SK-N-SH treated with all-trans-retinoic acid at 6 μM for 48 hours (cell line): ENCODE measurements at regions not wholly inside any gene's neighbourhood (a gene's known extent, or its start where the extent isn't known, plus 50 kb on each side); places are given as distances from the start of the nearest gene placed in this dataset.

ENCODE experiments used
- CREB5 ChIP-seq: fragments of 250-450 bp; sonication (Bioruptor Pico); IDR thresholded peaks from 2 replicates; pipeline ENCODE4 v1.5.1; 2020; ENCODE audit warnings: low read depth, mild to moderate bottlenecking, moderate library complexity
- TF ChIP-seq, protein P1 (sequence below): fragments of 250-450 bp; sonication (Bioruptor Pico); IDR thresholded peaks from 2 replicates; pipeline ENCODE4 v1.8.0; 2020; ENCODE audit warnings: mild to moderate bottlenecking, moderate library complexity, borderline replicate concordance
- TF ChIP-seq, protein P2 (sequence below): fragments of 250-450 bp; sonication (Bioruptor Pico); IDR thresholded peaks from 2 replicates; pipeline ENCODE4 v1.5.0; 2020; ENCODE audit warnings: mild to moderate bottlenecking, moderate library complexity

DNA sequence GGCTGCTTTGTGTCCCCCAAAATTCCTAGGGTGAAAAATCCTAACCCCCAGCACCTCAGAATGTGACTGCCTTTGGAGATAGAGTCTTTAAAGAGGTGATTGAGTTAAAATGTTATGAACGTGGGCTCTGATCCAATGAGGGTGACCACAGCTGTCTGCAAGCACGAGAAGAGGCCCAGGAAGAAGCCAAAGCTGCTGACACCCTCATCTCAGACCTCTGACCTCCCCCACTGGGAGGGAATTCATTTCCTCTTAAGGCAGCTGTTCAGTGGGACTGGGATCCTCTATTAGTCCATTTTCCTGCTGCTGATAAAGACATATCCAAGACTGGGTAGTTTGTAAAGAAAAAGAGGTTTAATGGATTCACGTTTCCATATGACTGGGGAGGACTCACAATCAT, 544.4 kb downstream of the DCDC2C start:
- TF ChIP-seq CREB5 (CRISPR knock-in tag): no peak
- TF ChIP-seq, protein P1, sequence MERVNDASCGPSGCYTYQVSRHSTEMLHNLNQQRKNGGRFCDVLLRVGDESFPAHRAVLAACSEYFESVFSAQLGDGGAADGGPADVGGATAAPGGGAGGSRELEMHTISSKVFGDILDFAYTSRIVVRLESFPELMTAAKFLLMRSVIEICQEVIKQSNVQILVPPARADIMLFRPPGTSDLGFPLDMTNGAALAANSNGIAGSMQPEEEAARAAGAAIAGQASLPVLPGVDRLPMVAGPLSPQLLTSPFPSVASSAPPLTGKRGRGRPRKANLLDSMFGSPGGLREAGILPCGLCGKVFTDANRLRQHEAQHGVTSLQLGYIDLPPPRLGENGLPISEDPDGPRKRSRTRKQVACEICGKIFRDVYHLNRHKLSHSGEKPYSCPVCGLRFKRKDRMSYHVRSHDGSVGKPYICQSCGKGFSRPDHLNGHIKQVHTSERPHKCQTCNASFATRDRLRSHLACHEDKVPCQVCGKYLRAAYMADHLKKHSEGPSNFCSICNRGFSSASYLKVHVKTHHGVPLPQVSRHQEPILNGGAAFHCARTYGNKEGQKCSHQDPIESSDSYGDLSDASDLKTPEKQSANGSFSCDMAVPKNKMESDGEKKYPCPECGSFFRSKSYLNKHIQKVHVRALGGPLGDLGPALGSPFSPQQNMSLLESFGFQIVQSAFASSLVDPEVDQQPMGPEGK (CRISPR knock-in tag): no peak
- TF ChIP-seq, protein P2, sequence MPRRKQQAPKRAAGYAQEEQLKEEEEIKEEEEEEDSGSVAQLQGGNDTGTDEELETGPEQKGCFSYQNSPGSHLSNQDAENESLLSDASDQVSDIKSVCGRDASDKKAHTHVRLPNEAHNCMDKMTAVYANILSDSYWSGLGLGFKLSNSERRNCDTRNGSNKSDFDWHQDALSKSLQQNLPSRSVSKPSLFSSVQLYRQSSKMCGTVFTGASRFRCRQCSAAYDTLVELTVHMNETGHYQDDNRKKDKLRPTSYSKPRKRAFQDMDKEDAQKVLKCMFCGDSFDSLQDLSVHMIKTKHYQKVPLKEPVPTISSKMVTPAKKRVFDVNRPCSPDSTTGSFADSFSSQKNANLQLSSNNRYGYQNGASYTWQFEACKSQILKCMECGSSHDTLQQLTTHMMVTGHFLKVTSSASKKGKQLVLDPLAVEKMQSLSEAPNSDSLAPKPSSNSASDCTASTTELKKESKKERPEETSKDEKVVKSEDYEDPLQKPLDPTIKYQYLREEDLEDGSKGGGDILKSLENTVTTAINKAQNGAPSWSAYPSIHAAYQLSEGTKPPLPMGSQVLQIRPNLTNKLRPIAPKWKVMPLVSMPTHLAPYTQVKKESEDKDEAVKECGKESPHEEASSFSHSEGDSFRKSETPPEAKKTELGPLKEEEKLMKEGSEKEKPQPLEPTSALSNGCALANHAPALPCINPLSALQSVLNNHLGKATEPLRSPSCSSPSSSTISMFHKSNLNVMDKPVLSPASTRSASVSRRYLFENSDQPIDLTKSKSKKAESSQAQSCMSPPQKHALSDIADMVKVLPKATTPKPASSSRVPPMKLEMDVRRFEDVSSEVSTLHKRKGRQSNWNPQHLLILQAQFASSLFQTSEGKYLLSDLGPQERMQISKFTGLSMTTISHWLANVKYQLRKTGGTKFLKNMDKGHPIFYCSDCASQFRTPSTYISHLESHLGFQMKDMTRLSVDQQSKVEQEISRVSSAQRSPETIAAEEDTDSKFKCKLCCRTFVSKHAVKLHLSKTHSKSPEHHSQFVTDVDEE (CRISPR knock-in tag): no peak
